SK-N-SH (cell line): ENCODE measurements at regions not wholly inside any gene's neighbourhood (a gene's known extent, or its start where the extent isn't known, plus 50 kb on each side); places are given as distances from the start of the nearest gene placed in this dataset.
"Not testable (repeated sequence)": the region's sequence is repeated elsewhere in the genome, so short reads cannot be mapped to it uniquely, and the experiment has no call there.

Experiments used
- CTCF ChIA-PET: fragments of 300-600, 350-600 bp; formaldehyde crosslinking; extraction: SDS; loops from one replicate; lab custom pipeline; 2021; lab: Yijun Ruan, JAX
- POLR2A ChIA-PET: fragments of 350-600 bp; sonication (Branson Sonifier 250); formaldehyde crosslinking; extraction: SDS; loops from one replicate; lab custom pipeline; 2020; ENCODE audit warnings: antibody characterized with exemption, inconsistent platforms; lab: Yijun Ruan, JAX
- DNase-seq: peaks from one replicate; pipeline ENCODE4 v3.0.0; 2012
- H2AFZ ChIP-seq: fragments of 200-600 bp; sonication (generic); 2 replicates; pipeline ENCODE4 v1.8.1; 2016; ENCODE audit warnings: antibody characterized with exemption, mild to moderate bottlenecking, low read depth
- H3F3A ChIP-seq: fragments of 200-600 bp; sonication (generic); replicated peaks from 2 replicates; pipeline ENCODE3; 2016; ENCODE audit warnings: antibody characterized with exemption, mild to moderate bottlenecking; ENCODE audit not compliant: insufficient read depth
- H3K27ac ChIP-seq, 2 experiments: fragments of 200-500 bp in 1 of 2; fragments of 200-600 bp in 1 of 2; sonication (Bioruptor generic) in 1 of 2; sonication (generic), shearing (Covaris generic) in 1 of 2; 2 replicates each; pipeline versions ENCODE4 v1.5.1 to v1.6.1; 2014 to 2016; ENCODE audit warnings: low read depth in 2 of 2, inconsistent platforms in 1 of 2, low read length in 1 of 2, mild to moderate bottlenecking in 1 of 2, mixed read lengths in 1 of 2
- H3K27me3 ChIP-seq: fragments of 200-600 bp; sonication (generic), shearing (Covaris generic); 2 replicates; pipeline ENCODE4 v1.6.1; 2016; ENCODE audit warnings: mixed run types; ENCODE audit not compliant: insufficient read depth
- H3K36me3 ChIP-seq, 2 experiments: fragments of 200-500 bp in 1 of 2; fragments of 200-600 bp in 1 of 2; sonication (Bioruptor generic) in 1 of 2; sonication (generic) in 1 of 2; replicated peaks in 1 of 2; 2 replicates each; pipeline versions ENCODE3 to v1.5.1; 2014 to 2016; ENCODE audit warnings: low read length in 1 of 2, mild to moderate bottlenecking in 1 of 2; ENCODE audit not compliant: insufficient read depth in 2 of 2, control insufficient read depth in 1 of 2
- H3K4me1 ChIP-seq, 2 experiments: fragments of 200-500 bp in 1 of 2; fragments of 200-600 bp in 1 of 2; sonication (Bioruptor generic) in 1 of 2; sonication (generic), shearing (Covaris generic) in 1 of 2; 2 replicates each; pipeline versions ENCODE4 v1.5.1 to v1.6.1; 2014 to 2016; ENCODE audit warnings: low read depth in 1 of 2, low read length in 1 of 2, mixed run types in 1 of 2; ENCODE audit not compliant: insufficient read depth in 2 of 2, control insufficient read depth in 1 of 2
- H3K4me2 ChIP-seq: fragments of 200-600 bp; sonication (generic), shearing (Covaris generic); 2 replicates; pipeline ENCODE4 v1.6.1; 2017; ENCODE audit warnings: mixed run types
- H3K4me3 ChIP-seq, 2 experiments: fragments of 200-500 bp in 1 of 2; fragments of 200-600 bp in 1 of 2; sonication (Bioruptor generic) in 1 of 2; sonication (generic), shearing (Covaris generic) in 1 of 2; 2 replicates each; pipeline versions ENCODE4 v1.5.1 to v1.8.1; 2014 to 2016; ENCODE audit warnings: low read depth in 2 of 2, inconsistent platforms in 1 of 2, low read length in 1 of 2, mild to moderate bottlenecking in 1 of 2, mixed read lengths in 1 of 2, moderate library complexity in 1 of 2
- H3K79me2 ChIP-seq: fragments of 200-600 bp; sonication (generic); 2 replicates; pipeline ENCODE4 v1.8.1; 2017; ENCODE audit warnings: mild to moderate bottlenecking; ENCODE audit not compliant: insufficient read depth
- H3K9ac ChIP-seq: fragments of 200-600 bp; sonication (generic); 2 replicates; pipeline ENCODE4 v1.6.1; 2017; ENCODE audit warnings: mixed run types
- H3K9me2 ChIP-seq: fragments of 200-600 bp; sonication (generic); 2 replicates; pipeline ENCODE4 v1.6.1; 2017; ENCODE audit warnings: mixed run types
- H3K9me3 ChIP-seq: fragments of 200-600 bp; sonication (generic); 2 replicates; pipeline ENCODE4 v1.6.1; 2017; ENCODE audit warnings: mixed run types, mild to moderate bottlenecking, moderate library complexity
- H4K20me1 ChIP-seq: fragments of 200-600 bp; sonication (generic); 2 replicates; pipeline ENCODE4 v1.6.1; 2017; ENCODE audit warnings: mild to moderate bottlenecking, mixed run types; ENCODE audit not compliant: insufficient read depth
- CHD2 ChIP-seq: fragments of 150-350 bp; IDR thresholded peaks from 2 replicates; pipeline ENCODE4 v1.6.1; 2018; ENCODE audit warnings: low read length; ENCODE audit not compliant: partially characterized antibody
- ELF1 ChIP-seq: IDR thresholded peaks from 2 replicates; pipeline ENCODE4 v1.4.0; 2012
- FOSL2 ChIP-seq: IDR thresholded peaks from 2 replicates; pipeline ENCODE4 v1.4.0; 2012; ENCODE audit warnings: low read depth, mild to moderate bottlenecking, moderate library complexity, borderline replicate concordance
- FOXJ3 ChIP-seq: sonication (generic); formaldehyde crosslinking; IDR thresholded peaks from 2 replicates; pipeline ENCODE4 v1.5.1; 2020; ENCODE audit warnings: mild to moderate bottlenecking, missing genetic modification reagents
- IRF3 ChIP-seq: fragments of 150-350 bp; IDR thresholded peaks from 2 replicates; pipeline ENCODE4 v1.6.1; 2016; ENCODE audit warnings: mild to moderate bottlenecking, low read depth, low read length
- RAD21 ChIP-seq: IDR thresholded peaks from 2 replicates; pipeline ENCODE4 v1.6.1; 2012; ENCODE audit warnings: mild to moderate bottlenecking, low read length
- REST ChIP-seq: IDR thresholded peaks from 2 replicates; pipeline ENCODE4 v1.6.1; 2012; ENCODE audit warnings: mild to moderate bottlenecking, low read depth, low read length, moderate library complexity
- RFX5 ChIP-seq: IDR thresholded peaks from 2 replicates; pipeline ENCODE4 v1.6.1; 2012; ENCODE audit warnings: mild to moderate bottlenecking, improper control_type of control experiment, low read length
- SIN3A ChIP-seq: IDR thresholded peaks from 2 replicates; pipeline ENCODE4 v1.6.1; 2012; ENCODE audit warnings: low read depth, mild to moderate bottlenecking, low read length, moderate library complexity, borderline replicate concordance
- TCF12 ChIP-seq: IDR thresholded peaks from 2 replicates; pipeline ENCODE4 v1.4.0; 2012
- ZBTB33 ChIP-seq: IDR thresholded peaks from 2 replicates; pipeline ENCODE4 v1.4.0; 2012; ENCODE audit warnings: low read depth, borderline replicate concordance
- WGBS: methylation state at CpG from one replicate; pipeline ENCODE4 v1.1.6; 2017; ENCODE audit warnings: low lambda C conversion rate; 5-methylcytosine and 5-hydroxymethylcytosine counted together

- no peaks in the 10 kb centered on the region for H3K36me3 ChIP-seq
- no peak for DNase-seq
- H3K9me2 ChIP-seq = no peaks in the 10 kb centered on the region
- H4K20me1 ChIP-seq = no peaks in the 10 kb centered on the region
- no peaks in the 10 kb centered on the region for H3K27me3 ChIP-seq
- H3K4me3 ChIP-seq = no peak overlapping the region
- H3K79me2 ChIP-seq = no peaks in the 10 kb centered on the region
- WGBS = 23% methylated on average over 5 of the region's 5 CpGs
- H3K9me3 ChIP-seq = no peaks in the 10 kb centered on the region
- CTCF ChIA-PET = no interaction called here
- TF ChIP-seq IRF3 (no peak), TCF12 (no peak), FOXJ3 (CRISPR knock-in tag) (no peak), RFX5 (no peak), SIN3A (no peak), ELF1 (no peak), RAD21 (no peak), CHD2 (no peak), REST (no peak), FOSL2 (no peak), ZBTB33 (no peak)
- TF ChIP-seq, all 33 proteins: peak for 0
- no peak overlapping the region for H3K27ac ChIP-seq
- H3K4me2 ChIP-seq = no peak overlapping the region
- H3K9ac ChIP-seq = no peak overlapping the region
- POLR2A ChIA-PET = no interaction called here
- H3K4me1 ChIP-seq = peaks cover 0 to under 1% of the 10 kb centered on the region in 2 experiments; a peak in 1 of 4 replicates
- H3F3A ChIP-seq = no peaks in the 10 kb centered on the region
- no peak overlapping the region for H2AFZ ChIP-seq
Observed at GRCh38 chr17:33875973-33876372, 379.1 kb upstream of the CCL2 start.

GRCh38 chr17:33882273-33882672 lies 372.8 kb upstream of the CCL2 start:
- H3K9me2 ChIP-seq, H3K4me1 ChIP-seq, H3K4me3 ChIP-seq, H2AFZ ChIP-seq, H3F3A ChIP-seq, POLR2A ChIA-PET, H3K27ac ChIP-seq, H3K79me2 ChIP-seq, H3K4me2 ChIP-seq, H3K36me3 ChIP-seq, H4K20me1 ChIP-seq, CTCF ChIA-PET, H3K27me3 ChIP-seq, H3K9ac ChIP-seq, H3K9me3 ChIP-seq, DNase-seq: not testable (repeated sequence)
- WGBS = 40% methylated on average over 2 of the region's 2 CpGs

GRCh38 chr17:33882677-33883076 lies 372.4 kb upstream of the CCL2 start:
- DNase-seq, H3K9me3 ChIP-seq, H3K4me2 ChIP-seq, H3K27ac ChIP-seq, H3K36me3 ChIP-seq, H4K20me1 ChIP-seq, CTCF ChIA-PET, POLR2A ChIA-PET, H3K27me3 ChIP-seq, H3F3A ChIP-seq, H3K9me2 ChIP-seq, H3K79me2 ChIP-seq, H3K4me3 ChIP-seq, H3K4me1 ChIP-seq, H3K9ac ChIP-seq, H2AFZ ChIP-seq: not testable (repeated sequence)
- 48% methylated on average over 3 of the region's 3 CpGs for WGBS
